OCI-LY3 (cell line): ENCODE measurements at regions not wholly inside any gene's neighbourhood (a gene's known extent, or its start where the extent isn't known, plus 50 kb on each side); places are given as distances from the start of the nearest gene placed in this dataset.

Experiments used
- H2AFZ ChIP-seq: fragments of 200-600, 300-600 bp; shearing (Covaris generic); 2 replicates; pipeline ENCODE4 v1.6.0; 2014; ENCODE audit warnings: antibody characterized with exemption, low read depth, low read length
- H3K27ac ChIP-seq: fragments of 200-600, 300-600 bp; sonication (generic); 2 replicates; pipeline ENCODE4 v1.5.1; 2014; ENCODE audit warnings: mild to moderate bottlenecking, low read length, moderate library complexity, mixed read lengths
- H3K27me3 ChIP-seq: fragments of 200-600, 300-600 bp; sonication (generic); 2 replicates; pipeline ENCODE4 v1.6.1; 2014; ENCODE audit warnings: low read depth, low read length, mixed read lengths
- H3K36me3 ChIP-seq: fragments of 200-600, 300-600 bp; sonication (generic); replicated peaks from 2 replicates; pipeline ENCODE3; 2014; ENCODE audit warnings: low read depth, low read length, mixed read lengths
- H3K4me1 ChIP-seq: fragments of 300-600, 200-600 bp; sonication (generic); 2 replicates; pipeline ENCODE4 v1.6.1; 2014; ENCODE audit warnings: low read length, mixed read lengths
- H3K4me2 ChIP-seq: fragments of 200-600, 300-600 bp; sonication (generic); 2 replicates; pipeline ENCODE4 v1.6.1; 2014; ENCODE audit warnings: low read length, mixed read lengths
- H3K4me3 ChIP-seq: fragments of 300-600, 200-600 bp; sonication (generic); 2 replicates; pipeline ENCODE4 v1.5.1; 2014; ENCODE audit warnings: antibody characterized with exemption, mild to moderate bottlenecking, low read length, moderate library complexity
- H3K79me2 ChIP-seq: fragments of 300-600, 200-600 bp; shearing (Covaris generic); 2 replicates; pipeline ENCODE4 v1.6.1; 2014; ENCODE audit warnings: mild to moderate bottlenecking, low read length, mixed read lengths
- H3K9ac ChIP-seq: fragments of 300-600, 200-600 bp; shearing (Covaris generic); 2 replicates; pipeline ENCODE4 v1.6.0; 2014; ENCODE audit warnings: mild to moderate bottlenecking, low read length, moderate library complexity
- H3K9me3 ChIP-seq: fragments of 200-600, 300-600 bp; shearing (Covaris generic); 2 replicates; pipeline ENCODE4 v1.6.1; 2014; ENCODE audit warnings: low read length, mixed read lengths; ENCODE audit not compliant: insufficient read depth
- H4K20me1 ChIP-seq: fragments of 200-600, 300-600 bp; sonication (generic); 2 replicates; pipeline ENCODE4 v1.6.1; 2016; ENCODE audit warnings: low read length, mixed read lengths; ENCODE audit not compliant: insufficient read depth
- CTCF ChIP-seq: fragments of 200-600, 300-600 bp; sonication (generic); IDR thresholded peaks from 2 replicates; pipeline ENCODE4 v1.5.1; 2014; ENCODE audit warnings: antibody characterized with exemption, low read length, low read depth
- EZH2phosphoT487 ChIP-seq: fragments of 200-600 bp; shearing (Covaris generic); IDR thresholded peaks from 2 replicates; pipeline ENCODE4 v1.6.1; 2018; ENCODE audit warnings: antibody characterized with exemption, mixed run types, low read depth

- H3K9me3 ChIP-seq: no peaks in the 10 kb centered on the region
- TF ChIP-seq EZH2phosphoT487: no peak
- no peak for TF ChIP-seq CTCF
- H3K4me2 ChIP-seq: no peak overlapping the region
Observed at GRCh38 chr1:30403061-30403645, 320.2 kb downstream of the MATN1 start.

GRCh38 chr1:30402031-30402430 is 321.4 kb downstream of the MATN1 start:
- H3K9ac ChIP-seq: no peak overlapping the region
- no peak overlapping the region for H3K4me2 ChIP-seq
- no peak overlapping the region for H2AFZ ChIP-seq
- H3K9me3 ChIP-seq: no peaks in the 10 kb centered on the region
- no peak overlapping the region for H3K4me3 ChIP-seq
- H3K27ac ChIP-seq: no peak overlapping the region
- no peaks in the 10 kb centered on the region for H3K36me3 ChIP-seq
- H3K27me3 ChIP-seq: no peaks in the 10 kb centered on the region
- no peaks in the 10 kb centered on the region for H3K79me2 ChIP-seq
- no peaks in the 10 kb centered on the region for H3K4me1 ChIP-seq
- TF ChIP-seq EZH2phosphoT487: no peak
- TF ChIP-seq CTCF: no peak
- H4K20me1 ChIP-seq: no peaks in the 10 kb centered on the region

More at GRCh38 chr1:30403061-30403645, 320.2 kb downstream of the MATN1 start:
- Histone ChIP-seq H3K79me2 (no peaks in the 10 kb centered on the region), H3K4me1 (no peaks in the 10 kb centered on the region), H2AFZ (no peak overlapping the region), H3K9ac (no peak overlapping the region), H4K20me1 (no peaks in the 10 kb centered on the region), H3K27me3 (no peaks in the 10 kb centered on the region), H3K36me3 (no peaks in the 10 kb centered on the region), H3K27ac (no peak overlapping the region), H3K4me3 (no peak overlapping the region)

- Histone ChIP-seq H3K4me2 (no peak overlapping the region), H4K20me1 (no peaks in the 10 kb centered on the region), H3K27ac (no peak overlapping the region), H3K4me3 (no peak overlapping the region), H3K79me2 (no peaks in the 10 kb centered on the region), H3K9ac (no peak overlapping the region), H2AFZ (no peak overlapping the region), H3K4me1 (no peaks in the 10 kb centered on the region), H3K9me3 (no peaks in the 10 kb centered on the region), H3K36me3 (no peaks in the 10 kb centered on the region), H3K27me3 (no peaks in the 10 kb centered on the region)
- no peak for TF ChIP-seq EZH2phosphoT487
- TF ChIP-seq CTCF: no peak
Observed at GRCh38 chr1:30400507-30400906, 322.9 kb downstream of the MATN1 start.

GRCh38 chr1:30399026-30399425 is 324.4 kb downstream of the MATN1 start:
- Histone ChIP-seq H3K27me3 (no peaks in the 10 kb centered on the region), H3K4me1 (no peaks in the 10 kb centered on the region)

More at GRCh38 chr1:30399026-30399425, 324.4 kb downstream of the MATN1 start:
- no peak overlapping the region for H3K4me2 ChIP-seq
- no peak overlapping the region for H3K9ac ChIP-seq
- no peaks in the 10 kb centered on the region for H3K79me2 ChIP-seq
- TF ChIP-seq EZH2phosphoT487 (no peak), CTCF (no peak)
- no peaks in the 10 kb centered on the region for H3K9me3 ChIP-seq
- H3K4me3 ChIP-seq: no peak overlapping the region
- H2AFZ ChIP-seq: no peak overlapping the region
- H3K36me3 ChIP-seq: no peaks in the 10 kb centered on the region
- no peak overlapping the region for H3K27ac ChIP-seq
- no peaks in the 10 kb centered on the region for H4K20me1 ChIP-seq
